ENCODE measurements at regions not wholly inside any gene's neighbourhood (a gene's known extent, or its start where the extent isn't known, plus 50 kb on each side); places are given as distances from the start of the nearest gene placed in this dataset.

DNA sequence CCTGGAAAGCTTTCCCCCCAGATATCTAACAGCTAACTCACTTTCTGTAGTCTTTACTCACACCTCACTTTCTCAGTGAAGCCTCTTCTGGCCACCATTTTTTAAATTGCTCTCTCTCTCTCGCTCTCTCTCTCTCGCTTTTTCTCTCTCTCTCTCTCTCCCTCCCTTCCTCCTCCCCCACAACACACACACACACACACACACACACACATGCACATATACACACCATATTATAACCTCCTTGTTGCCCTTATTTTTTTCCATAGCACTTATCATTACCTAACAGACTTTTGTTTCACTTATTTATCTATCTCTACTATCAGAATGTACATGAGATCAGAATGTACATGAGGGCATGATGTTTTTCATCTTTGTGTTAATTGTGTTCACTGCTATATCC, 156.8 kb downstream of the DUSP6 start:
- TF ChIP-seq, protein P1, sequence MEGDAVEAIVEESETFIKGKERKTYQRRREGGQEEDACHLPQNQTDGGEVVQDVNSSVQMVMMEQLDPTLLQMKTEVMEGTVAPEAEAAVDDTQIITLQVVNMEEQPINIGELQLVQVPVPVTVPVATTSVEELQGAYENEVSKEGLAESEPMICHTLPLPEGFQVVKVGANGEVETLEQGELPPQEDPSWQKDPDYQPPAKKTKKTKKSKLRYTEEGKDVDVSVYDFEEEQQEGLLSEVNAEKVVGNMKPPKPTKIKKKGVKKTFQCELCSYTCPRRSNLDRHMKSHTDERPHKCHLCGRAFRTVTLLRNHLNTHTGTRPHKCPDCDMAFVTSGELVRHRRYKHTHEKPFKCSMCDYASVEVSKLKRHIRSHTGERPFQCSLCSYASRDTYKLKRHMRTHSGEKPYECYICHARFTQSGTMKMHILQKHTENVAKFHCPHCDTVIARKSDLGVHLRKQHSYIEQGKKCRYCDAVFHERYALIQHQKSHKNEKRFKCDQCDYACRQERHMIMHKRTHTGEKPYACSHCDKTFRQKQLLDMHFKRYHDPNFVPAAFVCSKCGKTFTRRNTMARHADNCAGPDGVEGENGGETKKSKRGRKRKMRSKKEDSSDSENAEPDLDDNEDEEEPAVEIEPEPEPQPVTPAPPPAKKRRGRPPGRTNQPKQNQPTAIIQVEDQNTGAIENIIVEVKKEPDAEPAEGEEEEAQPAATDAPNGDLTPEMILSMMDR (IDR thresholded peaks at IDR 0.05; ENCODE audit: poor library complexity): no peak
- TF ChIP-seq EZH2phosphoT487 (IDR thresholded peaks at IDR 0.05; ENCODE audit: low read depth, severe bottlenecking, unreplicated experiment): no peak

All from hepatocyte (in vitro differentiated cells).